ENCODE measurements at regions not wholly inside any gene's neighbourhood (a gene's known extent, or its start where the extent isn't known, plus 50 kb on each side); places are given as distances from the start of the nearest gene placed in this dataset.

DNA sequence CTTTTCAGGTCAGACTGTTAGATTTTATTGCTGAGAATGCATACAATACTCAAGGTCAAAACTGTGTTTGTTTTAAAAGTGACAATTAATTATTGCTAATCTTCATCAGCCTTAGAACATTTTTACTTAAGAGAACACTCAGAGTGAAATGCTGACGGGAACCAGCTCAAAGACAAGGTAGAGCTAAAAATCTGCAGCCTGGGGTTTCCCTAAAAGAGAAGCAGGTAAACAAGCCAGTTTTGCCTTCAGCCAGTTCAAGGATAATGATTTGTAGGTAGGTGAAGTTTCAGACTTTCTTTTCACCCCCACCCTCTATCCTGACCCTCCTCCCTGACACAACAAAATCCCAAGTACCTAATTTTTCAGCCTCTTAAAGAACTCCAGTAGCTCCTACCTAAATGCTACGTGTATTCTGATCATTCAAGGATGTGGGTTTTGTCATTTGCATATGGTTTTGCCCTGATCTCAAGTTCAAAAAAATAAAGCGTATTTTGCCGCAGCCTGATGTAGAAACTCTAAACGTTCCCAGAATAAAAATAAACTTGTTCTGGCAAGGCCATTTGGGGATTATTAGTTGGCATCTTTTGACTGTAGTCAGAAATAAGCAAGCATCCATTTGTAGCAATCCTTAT, 407.2 kb downstream of the EFNA5 start:
- no peak for DNase-seq

GRCh38 chr5:107257885-107258520, 412.7 kb downstream of the EFNA5 start:
- no peak for DNase-seq

DNA sequence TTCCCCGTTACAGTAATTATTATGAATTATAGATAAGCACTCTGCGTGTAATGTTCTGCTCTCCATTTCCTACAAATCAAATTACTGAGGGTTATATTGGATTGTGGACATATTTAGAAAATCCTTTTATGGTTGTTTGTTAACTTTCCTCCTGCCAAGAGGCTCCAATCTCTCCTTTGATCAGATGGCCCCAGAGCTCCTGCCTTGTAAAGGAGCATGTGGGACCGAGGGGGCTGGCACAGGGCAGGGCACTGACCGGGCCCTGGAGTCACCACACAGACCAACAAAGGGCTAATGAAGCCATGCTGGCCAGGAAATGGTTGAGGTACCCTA, 415.9 kb downstream of the EFNA5 start:
- no peak for DNase-seq

DNA sequence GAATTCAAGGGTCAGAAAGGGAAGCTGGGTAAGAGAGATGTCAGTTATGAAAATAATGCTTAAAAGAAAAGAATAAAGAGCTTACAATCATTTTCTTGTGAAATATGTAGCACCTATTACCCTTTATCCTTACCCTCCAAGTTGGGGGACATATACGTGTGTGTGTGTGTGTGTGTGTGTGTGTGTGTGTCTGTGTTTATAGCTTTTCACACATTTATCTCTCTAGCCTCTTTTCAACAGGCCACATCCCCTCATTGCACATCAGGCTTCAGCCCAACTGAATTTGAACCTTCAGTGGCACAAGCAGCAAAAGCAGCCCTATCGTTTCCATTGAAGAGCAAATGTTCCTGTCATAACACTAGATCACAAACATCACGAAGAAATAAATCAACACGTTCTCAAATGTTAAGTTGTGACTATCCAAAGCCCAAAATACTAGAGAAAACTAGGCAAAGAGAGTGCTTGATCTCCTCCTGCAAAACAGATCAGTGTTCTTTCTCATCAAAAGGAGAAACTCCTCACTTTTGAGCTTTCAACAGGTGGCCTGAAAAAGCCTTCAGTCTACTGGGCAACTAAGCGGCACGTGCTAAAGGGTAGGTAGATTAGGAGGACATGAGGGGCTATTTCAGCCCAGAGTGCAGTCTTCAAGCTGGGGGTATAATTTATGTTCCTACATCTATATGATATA, 416.4 kb downstream of the EFNA5 start:
- DNase-seq, result no peak

- no peak for DNase-seq
These were observed 417.5 kb downstream of the EFNA5 start for GRCh38 chr5:107253246-107253645.

- DNase-seq, result no peak
These were observed 419.6 kb downstream of the EFNA5 start for GRCh38 chr5:107251151-107251550.

GRCh38 chr5:107248066-107248695, 422.6 kb downstream of the EFNA5 start:
- no peak for DNase-seq

DNA sequence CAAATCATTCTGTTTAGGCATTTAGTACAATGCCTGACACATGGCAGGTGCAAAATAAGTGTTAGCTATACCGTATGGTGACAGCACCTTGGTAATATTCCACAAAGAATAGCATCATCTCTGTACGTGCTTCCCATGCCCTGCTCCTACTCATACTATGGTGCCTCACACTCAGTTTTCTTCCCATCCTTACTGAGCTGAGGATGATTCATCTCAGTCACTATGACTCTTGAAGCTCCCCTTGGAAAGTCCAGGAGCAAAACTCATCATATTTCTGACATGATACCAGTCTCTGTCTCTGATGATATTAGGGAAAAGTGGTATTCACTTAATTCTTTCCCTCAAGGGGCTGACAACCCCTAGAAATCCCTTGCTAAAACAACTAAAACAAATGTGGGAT, 423.3 kb downstream of the EFNA5 start:
- DNase-seq, result no peak

GRCh38 chr5:107243220-107243579, 427.5 kb downstream of the EFNA5 start:
- DNase-seq, result no peak

DNA sequence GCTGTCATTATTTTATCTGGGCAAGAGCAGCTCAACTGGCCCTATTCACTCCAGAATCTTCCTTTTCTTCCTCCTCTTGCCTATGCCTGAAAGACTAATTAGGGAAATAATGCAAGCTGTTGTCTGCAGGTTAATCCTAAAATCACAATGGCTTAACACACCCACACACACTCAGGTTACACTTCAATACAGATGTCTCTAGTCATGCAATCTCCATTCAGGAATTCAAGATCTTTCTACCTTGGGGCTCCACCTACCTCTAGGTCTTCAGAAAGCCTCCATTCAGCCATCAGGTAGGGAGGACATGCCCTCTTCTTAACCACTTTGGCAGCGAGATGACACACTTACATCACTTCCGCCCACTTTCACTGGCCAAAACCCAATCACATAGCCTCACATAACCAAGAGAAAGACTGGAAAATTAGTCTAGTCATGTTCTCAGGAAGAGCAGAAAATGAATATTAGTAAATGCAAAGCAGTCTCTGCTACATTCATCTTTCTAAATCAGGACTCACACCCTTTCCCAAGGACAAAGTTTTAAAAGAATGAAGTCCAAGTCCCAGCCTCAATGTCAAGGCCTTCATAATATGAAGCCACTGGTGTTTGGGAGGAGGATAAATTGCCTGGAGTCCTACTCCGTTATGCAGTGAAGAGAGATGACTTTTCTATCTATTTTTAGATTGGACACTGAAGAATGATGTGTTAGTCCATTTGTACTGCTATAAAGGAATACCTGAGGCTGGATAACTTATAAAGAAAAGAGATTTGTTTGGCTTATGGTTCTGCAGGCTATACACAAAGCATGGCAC, 428.1 kb downstream of the EFNA5 start:
- DNase-seq, result no peak

DNA sequence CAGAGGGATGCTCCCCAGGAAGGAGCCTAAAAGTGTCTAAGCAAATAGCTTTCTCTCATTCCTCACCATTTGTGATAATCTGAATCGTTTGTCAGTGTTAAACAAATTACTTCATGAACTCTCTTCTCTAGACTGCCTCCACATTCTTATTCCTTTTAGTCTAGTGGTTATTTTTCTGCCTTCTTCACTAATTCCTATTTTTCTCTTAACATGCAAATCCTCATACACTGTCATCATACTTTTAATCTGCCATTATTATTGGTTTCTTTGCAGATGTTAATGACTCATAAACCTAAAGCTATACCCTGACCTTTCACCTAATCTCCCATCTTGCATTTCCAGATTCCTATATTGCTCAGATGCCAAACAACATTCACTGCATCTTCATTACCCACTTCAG, 428.9 kb downstream of the EFNA5 start:
- no peak for DNase-seq

- no peak for DNase-seq
These were observed 435.6 kb downstream of the EFNA5 start for GRCh38 chr5:107235167-107235566.

DNA sequence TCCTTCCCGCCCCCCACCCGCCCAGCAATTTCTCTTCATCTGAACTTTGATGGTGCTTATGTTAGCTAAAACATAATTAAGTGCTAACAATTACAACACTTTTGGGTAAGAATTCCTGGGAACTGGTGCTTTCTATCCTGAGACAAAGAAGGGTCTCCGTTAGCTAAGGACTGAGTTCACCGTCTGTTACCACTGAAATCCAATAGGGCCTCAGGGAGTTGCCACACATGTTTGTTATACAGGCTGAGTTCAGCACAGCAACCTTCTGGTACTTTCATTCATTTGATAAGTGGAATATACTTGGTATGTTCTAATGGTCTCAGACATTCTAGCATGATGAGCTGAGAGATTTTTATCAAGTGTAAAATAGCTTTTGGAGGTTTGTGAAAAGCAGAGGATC, 437.9 kb downstream of the EFNA5 start:
- DNase-seq, result no peak

DNA sequence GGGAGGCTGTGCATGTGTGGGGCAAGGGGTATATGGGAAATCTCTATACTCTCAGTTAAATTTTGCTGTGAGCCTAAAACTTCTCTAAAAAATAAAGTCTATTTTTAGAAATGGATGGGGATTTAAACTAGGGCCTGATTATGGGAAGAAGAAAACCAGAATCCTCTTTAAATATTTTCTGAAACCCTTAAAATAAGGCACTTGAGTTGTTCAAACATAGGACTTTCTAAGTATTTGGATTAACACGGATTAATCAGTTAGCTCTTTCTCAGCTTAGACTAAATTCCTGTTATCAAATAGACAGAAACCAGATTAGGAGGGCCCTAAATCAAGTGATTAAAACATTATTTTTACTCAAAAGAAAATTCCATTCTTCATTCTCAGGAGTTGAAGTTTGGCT, 438.4 kb downstream of the EFNA5 start:
- no peak for DNase-seq

- DNase-seq, result no peak
These were observed 439.5 kb downstream of the EFNA5 start for GRCh38 chr5:107231191-107231590.

DNA sequence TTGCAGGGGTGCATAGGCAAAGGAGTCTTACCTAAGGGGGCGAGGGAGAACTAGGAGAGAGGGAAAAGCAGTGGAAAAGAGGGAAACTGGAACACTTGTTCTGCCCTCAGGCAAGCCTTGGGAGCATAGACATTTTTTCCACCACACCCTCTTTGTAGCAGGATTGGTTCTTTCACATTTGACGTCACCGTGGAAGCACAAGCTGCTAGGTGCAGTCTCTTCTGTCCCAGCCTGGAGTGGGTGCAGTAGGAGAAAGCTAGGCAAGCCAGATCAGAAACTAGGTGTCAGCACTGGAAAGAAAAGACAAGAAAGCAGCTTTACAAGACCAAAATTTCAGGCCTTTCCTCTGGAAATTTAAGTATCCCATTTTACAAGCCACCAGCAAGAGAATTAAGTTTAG, 440.4 kb downstream of the EFNA5 start:
- no peak for DNase-seq

DNA sequence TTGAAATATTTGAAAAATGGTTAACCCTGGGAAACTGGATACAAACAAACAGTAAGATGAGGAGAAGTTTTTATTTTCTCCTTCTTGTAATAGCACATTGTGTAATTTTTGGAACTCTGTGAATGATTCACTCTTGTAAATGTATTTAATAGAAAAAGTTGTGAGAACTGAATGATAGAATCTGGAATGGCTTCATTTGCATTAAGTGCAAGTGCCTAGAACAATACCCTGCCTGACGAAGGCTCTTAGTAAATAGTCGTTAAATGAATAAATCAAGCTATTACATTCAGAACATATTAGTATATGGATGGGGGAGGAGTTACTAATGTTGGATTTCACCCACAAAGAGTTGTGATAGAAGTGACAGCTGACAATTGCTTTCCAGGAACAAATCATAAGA, 442.5 kb downstream of the EFNA5 start:
- no peak for DNase-seq

- DNase-seq, result no peak
These were observed 446.5 kb downstream of the EFNA5 start for GRCh38 chr5:107224272-107224671.

DNA sequence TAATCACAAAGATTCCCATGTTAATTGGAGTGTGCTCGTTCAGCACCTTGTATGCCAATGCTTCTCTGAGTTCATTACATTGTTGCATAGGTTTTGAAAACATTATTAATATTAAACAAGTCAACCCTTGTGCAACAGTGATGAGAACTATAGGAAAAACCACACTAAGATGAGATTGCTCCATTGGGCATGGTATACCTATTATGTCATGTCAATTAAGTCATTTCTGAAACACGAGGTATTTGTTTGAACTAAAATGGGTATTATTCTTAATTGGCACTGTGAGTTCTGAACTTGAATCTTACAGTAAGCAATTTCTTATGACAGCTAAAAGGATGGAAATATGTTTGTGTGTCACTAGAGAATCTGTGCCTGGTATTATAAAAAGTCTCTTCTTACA, 447.7 kb downstream of the EFNA5 start:
- no peak for DNase-seq

GRCh38 chr5:107219993-107220392, 450.7 kb downstream of the EFNA5 start:
- no peak for DNase-seq

- DNase-seq, result no peak
These were observed 452.1 kb downstream of the EFNA5 start for GRCh38 chr5:107218457-107219193.

DNA sequence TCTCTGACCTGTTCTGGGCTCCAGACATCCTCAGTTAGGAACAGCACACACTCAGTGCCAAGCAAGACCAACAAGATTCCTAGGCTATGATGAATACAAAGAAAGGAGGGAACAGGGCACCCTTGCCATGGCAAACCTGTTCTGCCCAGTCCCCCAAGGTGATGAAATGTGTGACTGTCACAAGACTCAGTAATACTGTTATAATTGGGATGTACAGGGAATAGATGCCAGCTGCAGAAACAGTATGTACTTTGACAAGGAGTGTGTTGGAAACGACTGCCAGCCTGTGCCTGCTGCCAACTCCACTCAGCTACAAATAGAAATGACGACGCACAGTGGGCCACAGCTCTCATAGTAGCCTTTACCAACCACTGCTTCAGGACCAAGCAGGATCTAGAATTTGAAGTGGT, 453.0 kb downstream of the EFNA5 start:
- no peak for DNase-seq

- DNase-seq, result no peak
These were observed 454.1 kb downstream of the EFNA5 start for GRCh38 chr5:107216587-107216986.
